ENCODE measurements at regions not wholly inside any gene's neighbourhood (a gene's known extent, or its start where the extent isn't known, plus 50 kb on each side); places are given as distances from the start of the nearest gene placed in this dataset.

GRCh38 chr3:76864355-76864754 is 175.5 kb upstream of the ROBO2 start:
- TF ChIP-seq EZH2phosphoT487 (IDR thresholded peaks at IDR 0.05; ENCODE audit: low read length) (no peak), CTCF (IDR thresholded peaks at IDR 0.05; ENCODE audit: low read length) (no peak), EZH2 (optimal IDR thresholded peaks at IDR 0.05; ENCODE audit: low read depth, low read length) (no peak)
